ACC112 (cell line): ENCODE measurements at regions not wholly inside any gene's neighbourhood (a gene's known extent, or its start where the extent isn't known, plus 50 kb on each side); places are given as distances from the start of the nearest gene placed in this dataset.

Experiments used
- H2AFZ ChIP-seq: fragments of 200-600 bp; sonication (generic); one replicate; pipeline ENCODE4 v1.6.0; 2017; ENCODE audit warnings: antibody characterized with exemption, low read length; ENCODE audit not compliant: unreplicated experiment
- H3K27ac ChIP-seq: fragments of 200-600 bp; sonication (generic); 2 replicates; pipeline ENCODE4 v1.5.1; 2014; ENCODE audit warnings: low read depth, mild to moderate bottlenecking, antibody characterized with exemption, low read length, moderate library complexity
- H3K27me3 ChIP-seq: fragments of 200-600 bp; sonication (generic); 2 replicates; pipeline ENCODE4 v1.6.1; 2014; ENCODE audit warnings: mild to moderate bottlenecking, antibody characterized with exemption, low read length, moderate library complexity, mixed read lengths; ENCODE audit not compliant: insufficient read depth
- H3K36me3 ChIP-seq: fragments of 200-600 bp; sonication (generic); 2 replicates; pipeline ENCODE4 v1.6.1; 2016; ENCODE audit warnings: mild to moderate bottlenecking, antibody characterized with exemption, low read length, moderate library complexity, mixed read lengths; ENCODE audit not compliant: insufficient read depth
- H3K4me1 ChIP-seq: fragments of 200-600 bp; sonication (generic); one replicate; pipeline ENCODE4 v1.6.1; 2016; ENCODE audit warnings: low read length, mixed read lengths; ENCODE audit not compliant: insufficient read depth, unreplicated experiment, control insufficient read depth
- H3K4me3 ChIP-seq: fragments of 200-600 bp; sonication (generic); 2 replicates; pipeline ENCODE4 v1.5.1; 2014; ENCODE audit warnings: mild to moderate bottlenecking, low read depth, low read length
- H3K79me2 ChIP-seq: fragments of 200-600 bp; sonication (generic); one replicate; pipeline ENCODE4 v1.6.0; 2016; ENCODE audit warnings: low read length; ENCODE audit not compliant: control insufficient read depth, unreplicated experiment, insufficient read depth

- Histone ChIP-seq H3K4me1 (no peaks in the 10 kb centered on the region), H3K27me3 (no peaks in the 10 kb centered on the region), H3K27ac (no peak overlapping the region), H3K36me3 (no peaks in the 10 kb centered on the region), H3K79me2 (no peaks in the 10 kb centered on the region), H2AFZ (no peak overlapping the region), H3K4me3 (no peak overlapping the region)
These were observed 369.6 kb upstream of the ADGRL2 start for GRCh38 chr1:81430955-81431623.

DNA sequence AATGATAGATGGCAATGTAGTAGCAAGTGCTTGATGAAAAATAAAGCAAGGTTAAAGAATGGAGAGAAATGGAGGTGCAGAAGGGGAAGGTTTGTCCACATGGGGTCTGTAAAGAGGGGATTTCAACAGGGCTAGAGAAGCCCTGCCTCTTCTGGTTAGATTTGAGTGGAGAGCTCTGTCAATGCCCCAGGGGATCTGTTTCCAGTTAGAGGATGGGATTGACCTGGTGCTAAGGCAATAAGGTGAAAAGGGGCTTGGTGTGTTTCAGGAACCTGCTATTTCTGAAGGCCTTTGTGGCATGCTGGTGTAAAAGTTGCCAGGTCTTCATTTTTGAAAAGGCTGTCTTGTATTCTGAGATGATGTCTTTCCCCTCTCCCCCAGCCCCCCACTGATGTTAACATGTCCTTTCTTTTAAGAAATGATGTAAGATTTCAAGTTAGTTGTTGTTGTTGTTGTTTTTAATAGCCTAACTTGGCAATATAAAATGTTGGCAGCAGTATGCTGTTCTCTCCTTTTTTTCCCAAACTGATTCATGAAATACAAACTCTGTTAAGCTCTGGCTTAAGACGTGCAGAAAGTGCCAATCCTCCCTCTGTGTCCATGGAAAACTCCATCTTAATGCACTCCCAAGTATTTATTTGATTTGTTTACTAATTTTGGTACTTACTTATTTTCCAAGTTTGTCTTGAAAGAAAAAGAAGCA is 370.3 kb upstream of the ADGRL2 start:
- Histone ChIP-seq H3K27me3 (no peaks in the 10 kb centered on the region), H3K4me1 (no peaks in the 10 kb centered on the region), H3K79me2 (no peaks in the 10 kb centered on the region), H2AFZ (no peak overlapping the region), H3K27ac (no peak overlapping the region), H3K4me3 (no peak overlapping the region), H3K36me3 (no peaks in the 10 kb centered on the region)

DNA sequence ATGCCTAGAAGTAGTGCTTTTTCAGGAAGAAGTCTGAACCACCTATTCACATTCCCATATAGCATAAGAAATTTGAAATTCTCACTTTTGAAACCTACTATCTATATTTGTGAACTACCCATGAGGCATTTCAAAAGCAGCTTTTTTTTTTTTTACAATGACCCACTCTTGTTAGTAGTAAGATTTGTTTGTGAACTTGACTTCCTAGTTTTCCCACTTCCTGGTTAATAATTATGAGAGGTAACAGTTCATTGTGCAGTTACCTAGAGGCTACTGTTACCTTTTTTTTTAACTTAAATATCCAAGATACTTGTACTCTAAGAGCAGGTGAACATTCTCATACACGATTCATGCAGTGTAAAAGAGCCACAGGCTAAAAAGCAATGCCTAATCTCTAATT is 371.7 kb upstream of the ADGRL2 start:
- H3K4me1 ChIP-seq: no peaks in the 10 kb centered on the region
- H3K27ac ChIP-seq: no peak overlapping the region
- no peaks in the 10 kb centered on the region for H3K27me3 ChIP-seq
- H3K36me3 ChIP-seq: no peaks in the 10 kb centered on the region
- H3K4me3 ChIP-seq: no peak overlapping the region
- H2AFZ ChIP-seq: no peak overlapping the region
- H3K79me2 ChIP-seq: no peaks in the 10 kb centered on the region

GRCh38 chr1:81424816-81425215 is 375.9 kb upstream of the ADGRL2 start:
- Histone ChIP-seq H3K79me2 (no peaks in the 10 kb centered on the region), H3K27me3 (no peaks in the 10 kb centered on the region), H3K36me3 (no peaks in the 10 kb centered on the region), H3K4me3 (no peak overlapping the region), H3K27ac (no peak overlapping the region), H2AFZ (no peak overlapping the region), H3K4me1 (no peaks in the 10 kb centered on the region)

- no peak overlapping the region for H3K27ac ChIP-seq
- H3K4me3 ChIP-seq: no peak overlapping the region
- H3K36me3 ChIP-seq: no peaks in the 10 kb centered on the region
- no peaks in the 10 kb centered on the region for H3K79me2 ChIP-seq
- H2AFZ ChIP-seq: no peak overlapping the region
- no peaks in the 10 kb centered on the region for H3K4me1 ChIP-seq
- H3K27me3 ChIP-seq: no peaks in the 10 kb centered on the region
These were observed 376.7 kb upstream of the ADGRL2 start for GRCh38 chr1:81424061-81424460.

DNA sequence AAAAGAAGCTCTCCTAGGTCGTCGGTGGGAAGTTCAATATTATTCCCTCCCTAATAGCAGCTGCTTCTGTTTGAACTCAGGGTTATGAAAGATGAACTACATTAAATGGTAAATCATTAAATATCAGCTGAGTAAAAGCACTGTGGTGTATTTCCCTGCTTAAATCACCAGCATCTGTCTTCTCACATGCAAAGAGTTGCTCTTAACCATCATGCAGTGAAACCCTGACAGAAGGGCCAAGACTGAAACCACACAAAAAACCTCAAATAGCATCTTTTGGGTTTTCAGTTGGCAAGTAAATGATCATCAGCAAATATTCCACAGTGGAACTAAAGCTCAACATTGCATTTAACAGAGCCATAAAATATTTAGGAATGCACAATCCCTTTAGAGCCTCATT is 380.0 kb upstream of the ADGRL2 start:
- no peaks in the 10 kb centered on the region for H3K79me2 ChIP-seq
- H2AFZ ChIP-seq: no peak overlapping the region
- H3K27me3 ChIP-seq: no peaks in the 10 kb centered on the region
- H3K4me3 ChIP-seq: no peak overlapping the region
- no peaks in the 10 kb centered on the region for H3K36me3 ChIP-seq
- no peak overlapping the region for H3K27ac ChIP-seq
- H3K4me1 ChIP-seq: no peaks in the 10 kb centered on the region

DNA sequence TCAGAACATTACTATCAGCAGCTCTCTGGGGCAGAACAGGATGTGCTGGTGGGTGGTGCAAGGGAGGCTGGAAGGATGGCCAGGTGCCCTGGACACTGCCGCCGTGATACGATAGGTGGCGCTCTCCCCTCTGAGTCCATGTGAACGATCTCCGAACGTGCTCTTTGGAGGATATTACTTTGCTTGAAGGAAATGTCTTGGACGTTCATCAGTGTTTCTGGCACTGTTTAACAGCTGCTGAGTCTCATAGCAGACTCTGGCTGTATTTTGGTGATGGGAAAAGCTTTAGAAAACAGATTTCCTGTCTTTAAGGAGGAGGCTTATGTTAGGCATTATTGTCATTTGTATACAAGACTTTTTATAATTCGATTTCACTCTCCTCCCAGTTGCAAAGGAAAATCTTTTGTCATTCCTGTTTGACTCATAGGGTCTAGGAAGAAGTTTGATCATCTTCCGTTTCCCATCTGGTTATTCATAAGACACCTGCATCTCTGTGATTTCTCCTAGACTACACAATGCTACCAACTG is 386.2 kb upstream of the ADGRL2 start:
- no peaks in the 10 kb centered on the region for H3K36me3 ChIP-seq
- H2AFZ ChIP-seq: peak overlapping the region; percentile 54

GRCh38 chr1:81412954-81413353 is 387.8 kb upstream of the ADGRL2 start:
- no peak overlapping the region for H3K27ac ChIP-seq
- H3K4me1 ChIP-seq: peaks cover 5% of the 10 kb centered on the region
- no peaks in the 10 kb centered on the region for H3K36me3 ChIP-seq
- no peaks in the 10 kb centered on the region for H3K79me2 ChIP-seq
- no peaks in the 10 kb centered on the region for H3K27me3 ChIP-seq
- H2AFZ ChIP-seq: no peak overlapping the region
- H3K4me3 ChIP-seq: no peak overlapping the region

More for the DNA sequence above, 386.2 kb upstream of the ADGRL2 start:
- H3K79me2 ChIP-seq: no peaks in the 10 kb centered on the region
- H3K27ac ChIP-seq: no peak overlapping the region
- peak overlapping the region; percentile 27; the same call in 1 of the 2 replicates for H3K4me3 ChIP-seq
- H3K27me3 ChIP-seq: no peaks in the 10 kb centered on the region
- H3K4me1 ChIP-seq: peaks cover 5% of the 10 kb centered on the region

GRCh38 chr1:81410941-81411340 is 389.8 kb upstream of the ADGRL2 start:
- Histone ChIP-seq H3K79me2 (no peaks in the 10 kb centered on the region), H3K4me3 (no peak overlapping the region), H2AFZ (no peak overlapping the region), H3K36me3 (no peaks in the 10 kb centered on the region), H3K27ac (no peak overlapping the region), H3K4me1 (peaks cover 5% of the 10 kb centered on the region), H3K27me3 (no peaks in the 10 kb centered on the region)

- Histone ChIP-seq H3K4me1 (peaks cover 5% of the 10 kb centered on the region), H3K27ac (no peak overlapping the region), H2AFZ (no peak overlapping the region), H3K36me3 (no peaks in the 10 kb centered on the region), H3K27me3 (no peaks in the 10 kb centered on the region), H3K79me2 (no peaks in the 10 kb centered on the region), H3K4me3 (no peak overlapping the region)
These were observed 390.4 kb upstream of the ADGRL2 start for GRCh38 chr1:81410351-81410750.

- no peak overlapping the region for H3K27ac ChIP-seq
- H3K4me3 ChIP-seq: no peak overlapping the region
- no peak overlapping the region for H2AFZ ChIP-seq
- no peaks in the 10 kb centered on the region for H3K79me2 ChIP-seq
- H3K36me3 ChIP-seq: no peaks in the 10 kb centered on the region
- peaks cover 4% of the 10 kb centered on the region for H3K4me1 ChIP-seq
- H3K27me3 ChIP-seq: no peaks in the 10 kb centered on the region
These were observed 390.9 kb upstream of the ADGRL2 start for GRCh38 chr1:81409780-81410274.
